ENCODE measurements at regions not wholly inside any gene's neighbourhood (a gene's known extent, or its start where the extent isn't known, plus 50 kb on each side); places are given as distances from the start of the nearest gene placed in this dataset.

GRCh38 chr13:65551208-65551607 lies 1678.9 kb downstream of the PCDH9 start:
- H3K27ac ChIP-seq: no peak overlapping the region
- TF ChIP-seq CTCF (IDR thresholded peaks at IDR 0.05): no peak
- DNase-seq (no peak), ATAC-seq (no peak)
- H3K36me3 ChIP-seq: no peaks in the 10 kb centered on the region
- H3K27me3 ChIP-seq (ENCODE audit: low read depth): no peaks in the 10 kb centered on the region
- H3K4me1 ChIP-seq: no peaks in the 10 kb centered on the region
- no peak overlapping the region for H3K4me3 ChIP-seq
- intact Hi-C loops (cut with DNase I): no loop called here
- H3K9me3 ChIP-seq: no peaks in the 10 kb centered on the region

GRCh38 chr13:65540175-65540574 lies 1690.0 kb downstream of the PCDH9 start:
- no peaks in the 10 kb centered on the region for H3K9me3 ChIP-seq
- H3K27me3 ChIP-seq (ENCODE audit: low read depth): no peaks in the 10 kb centered on the region
- no peaks in the 10 kb centered on the region for H3K36me3 ChIP-seq
- no peaks in the 10 kb centered on the region for H3K4me1 ChIP-seq
- no peak overlapping the region for H3K4me3 ChIP-seq
- TF ChIP-seq CTCF (IDR thresholded peaks at IDR 0.05): no peak
- intact Hi-C loops (cut with DNase I): no loop called here
- no peak overlapping the region for H3K27ac ChIP-seq
- ATAC-seq: no peak
- no peak for DNase-seq

- H3K4me3 ChIP-seq: no peak overlapping the region
- H3K4me1 ChIP-seq: no peaks in the 10 kb centered on the region
- no peaks in the 10 kb centered on the region for H3K9me3 ChIP-seq
- TF ChIP-seq CTCF (IDR thresholded peaks at IDR 0.05): no peak
- H3K27ac ChIP-seq: no peak overlapping the region
- intact Hi-C loops (cut with DNase I): no loop called here
- ATAC-seq: no peak
- DNase-seq: no peak
- no peaks in the 10 kb centered on the region for H3K27me3 ChIP-seq (ENCODE audit: low read depth)
- no peaks in the 10 kb centered on the region for H3K36me3 ChIP-seq
These were observed 1694.8 kb downstream of the PCDH9 start for GRCh38 chr13:65535370-65535769.

- no peaks in the 10 kb centered on the region for H3K9me3 ChIP-seq
- no peaks in the 10 kb centered on the region for H3K27me3 ChIP-seq (ENCODE audit: low read depth)
- DNase-seq (no peak), ATAC-seq (no peak)
- H3K4me3 ChIP-seq: no peak overlapping the region
- H3K27ac ChIP-seq: no peak overlapping the region
- TF ChIP-seq CTCF (IDR thresholded peaks at IDR 0.05): no peak
- intact Hi-C loops (cut with DNase I): no loop called here
- H3K36me3 ChIP-seq: no peaks in the 10 kb centered on the region
- H3K4me1 ChIP-seq: no peaks in the 10 kb centered on the region
These were observed 1697.9 kb downstream of the PCDH9 start for GRCh38 chr13:65532231-65532630.

- Histone ChIP-seq H3K27me3 (ENCODE audit: low read depth) (no peaks in the 10 kb centered on the region), H3K4me1 (no peaks in the 10 kb centered on the region), H3K27ac (no peak overlapping the region), H3K9me3 (no peaks in the 10 kb centered on the region), H3K36me3 (no peaks in the 10 kb centered on the region), H3K4me3 (no peak overlapping the region)
- ATAC-seq: no peak
- intact Hi-C loops (cut with DNase I): no loop called here
- DNase-seq: no peak
- TF ChIP-seq CTCF (IDR thresholded peaks at IDR 0.05): no peak
These were observed 1699.4 kb downstream of the PCDH9 start for GRCh38 chr13:65530688-65531087.

GRCh38 chr13:65529541-65529940 lies 1700.6 kb downstream of the PCDH9 start:
- Histone ChIP-seq H3K36me3 (no peaks in the 10 kb centered on the region), H3K27ac (no peak overlapping the region), H3K4me3 (no peak overlapping the region), H3K9me3 (no peaks in the 10 kb centered on the region), H3K4me1 (no peaks in the 10 kb centered on the region), H3K27me3 (ENCODE audit: low read depth) (no peaks in the 10 kb centered on the region)
- ATAC-seq (no peak), DNase-seq (no peak)
- no peak for TF ChIP-seq CTCF (IDR thresholded peaks at IDR 0.05)
- intact Hi-C loops (cut with DNase I): no loop called here

Measured in lower lobe of right lung (tissue), 2 donors.